ENCODE measurements at regions not wholly inside any gene's neighbourhood (a gene's known extent, or its start where the extent isn't known, plus 50 kb on each side); places are given as distances from the start of the nearest gene placed in this dataset.

GRCh38 chr7:25923741-25924460 lies 228.1 kb upstream of the NFE2L3 start:
- TF ChIP-seq HOXA7 (CRISPR knock-in tag; IDR thresholded peaks at IDR 0.05): no peak
- no peak for TF ChIP-seq NFE2L2 (conservative IDR thresholded peaks at IDR 0.05; ENCODE audit: low read length)
- TF ChIP-seq NR3C1 (IDR thresholded peaks at IDR 0.05): no peak
- no peak for TF ChIP-seq REST (IDR thresholded peaks at IDR 0.05)
- TF ChIP-seq ELK1 (IDR thresholded peaks at IDR 0.05; ENCODE audit: low read depth, low read length): no peak
- TF ChIP-seq RAD21 (conservative IDR thresholded peaks at IDR 0.05 in 1 of 2, IDR thresholded peaks at IDR 0.05 in 1 of 2): no peak
- TF ChIP-seq JUN (IDR thresholded peaks at IDR 0.05): no peak
- no peak for TF ChIP-seq POLR2A (IDR thresholded peaks at IDR 0.05; ENCODE audit: low read length)
- TF ChIP-seq BHLHE40 (IDR thresholded peaks at IDR 0.05; ENCODE audit: low read depth, low read length): no peak
- no peak for TF ChIP-seq POLR2AphosphoS2 (conservative IDR thresholded peaks at IDR 0.05; ENCODE audit: low read length)
- TF ChIP-seq USF2 (IDR thresholded peaks at IDR 0.05): no peak
- no peak for TF ChIP-seq BCL3 (IDR thresholded peaks at IDR 0.05)
- TF ChIP-seq ZFP36 (IDR thresholded peaks at IDR 0.05; ENCODE audit: borderline replicate concordance, partially characterized antibody): no peak
- TF ChIP-seq MAX (IDR thresholded peaks at IDR 0.05): no peak
- TF ChIP-seq ZC3H11A (IDR thresholded peaks at IDR 0.05): no peak
- Histone ChIP-seq H3K9me3 (peaks cover 5% of the 10 kb centered on the region; the same call in 1 of the 3 replicates), H3K4me2 (no peak overlapping the region), H3K4me3 (no peak overlapping the region), H3K4me1 (no peaks in the 10 kb centered on the region), H3K27ac (no peak overlapping the region)
- WGBS (ENCODE audit: missing lambda C conversion rate): 3% methylated on average over 1 of the region's 1 CpG
- POLR2A ChIA-PET: no interaction called here
- no peak for FAIRE-seq
- CTCF ChIA-PET: interaction anchor here (0.8 to 3.0 kb wide), 3 partner anchors 18 to 69 kb away, joined by 3 to 7 read pairs (median 3); no protein-coding TSS in a partner anchor
- no peak for DNase-seq (ENCODE audit: low read depth in 1 of 2, low spot score in 1 of 2)
- ATAC-seq: no peak

GRCh38 chr7:25926009-25926408 lies 226.0 kb upstream of the NFE2L3 start:
- H3K9me3 ChIP-seq: no peaks in the 10 kb centered on the region; the same call in 2 of the 3 replicates
- H3K4me2 ChIP-seq: no peak overlapping the region
- CTCF ChIA-PET: no interaction called here
- H3K4me3 ChIP-seq: no peak overlapping the region
- ATAC-seq (no peak), DNase-seq (ENCODE audit: low read depth in 1 of 2, low spot score in 1 of 2) (no peak), FAIRE-seq (no peak)
- H3K27ac ChIP-seq: no peak overlapping the region
- POLR2A ChIA-PET: no interaction called here
- no peak for TF ChIP-seq RARB (CRISPR knock-in tag; IDR thresholded peaks at IDR 0.05)
- no peak for TF ChIP-seq ESRRA (IDR thresholded peaks at IDR 0.05; ENCODE audit: borderline replicate concordance, low read length)
- TF ChIP-seq PBX3 (IDR thresholded peaks at IDR 0.05): no peak
- TF ChIP-seq RCOR1 (IDR thresholded peaks at IDR 0.05; ENCODE audit: low read depth, low read length): no peak
- no peak for TF ChIP-seq GATA3 (IDR thresholded peaks at IDR 0.05; ENCODE audit: borderline replicate concordance)
- no peak for TF ChIP-seq CTCF (IDR thresholded peaks at IDR 0.05)
- TF ChIP-seq KDM1A (IDR thresholded peaks at IDR 0.05; ENCODE audit: low read depth): no peak
- no peak for TF ChIP-seq POLR2A (IDR thresholded peaks at IDR 0.05; ENCODE audit: low read length)
- H3K4me1 ChIP-seq: no peaks in the 10 kb centered on the region
- 7% methylated on average over 7 of the region's 7 CpGs for WGBS (ENCODE audit: missing lambda C conversion rate)

Data from A549 (cell line).